ENCODE measurements at regions not wholly inside any gene's neighbourhood (a gene's known extent, or its start where the extent isn't known, plus 50 kb on each side); places are given as distances from the start of the nearest gene placed in this dataset.
A peak's percentile ranks its signal among the peaks of the same experiment; 100 is the strongest.

GRCh38 chr4:17276776-17277175 lies 235.1 kb downstream of the QDPR start:
- H3K36me3 Mint-ChIP-seq, result no peaks in the 10 kb centered on the region
- no peak overlapping the region for H3K4me3 Mint-ChIP-seq
- H3K36me3 ChIP-seq, result no peaks in the 10 kb centered on the region
- no peaks in the 10 kb centered on the region for H3K9me3 Mint-ChIP-seq
- no peak overlapping the region for H3K27ac Mint-ChIP-seq
- no peak overlapping the region for H3K9ac ChIP-seq
- H3K4me1 Mint-ChIP-seq, result no peaks in the 10 kb centered on the region
- no peaks in the 10 kb centered on the region for H3K79me2 ChIP-seq (ENCODE audit: low read depth)
- H3K4me2 ChIP-seq, result no peak overlapping the region
- H2AFZ ChIP-seq (replicated peaks), result peak overlapping the region; percentile 22
- H3K27ac ChIP-seq, result no peak overlapping the region
- DNase-seq (ENCODE audit: low spot score), result no peak
- H3K27me3 Mint-ChIP-seq (ENCODE audit: insufficient read depth, low read depth), result no peaks in the 10 kb centered on the region
- no peaks in the 10 kb centered on the region for H3K27me3 ChIP-seq
- H3K9me3 ChIP-seq (ENCODE audit: low read depth), result no peaks in the 10 kb centered on the region
- H3F3A ChIP-seq (ENCODE audit: low read depth), result no peaks in the 10 kb centered on the region
- H3K4me1 ChIP-seq, result no peaks in the 10 kb centered on the region
- TF ChIP-seq EZH2phosphoT487 (IDR thresholded peaks at IDR 0.05) (no peak), CTCF (IDR thresholded peaks at IDR 0.05) (no peak), EZH2 (IDR thresholded peaks at IDR 0.05) (no peak)
- H3K4me3 ChIP-seq, result no peak overlapping the region
- no peaks in the 10 kb centered on the region for H4K20me1 ChIP-seq (ENCODE audit: low read depth)

GRCh38 chr4:17275836-17276235 lies 236.1 kb downstream of the QDPR start:
- H3K36me3 Mint-ChIP-seq, result no peaks in the 10 kb centered on the region
- TF ChIP-seq EZH2 (IDR thresholded peaks at IDR 0.05) (no peak), EZH2phosphoT487 (IDR thresholded peaks at IDR 0.05) (no peak), CTCF (IDR thresholded peaks at IDR 0.05) (no peak)
- Histone ChIP-seq H3K4me1 (no peaks in the 10 kb centered on the region), H3K79me2 (ENCODE audit: low read depth) (no peaks in the 10 kb centered on the region), H3K27ac (no peak overlapping the region), H3K9ac (no peak overlapping the region), H3K27me3 (no peaks in the 10 kb centered on the region), H3K4me3 (no peak overlapping the region), H3K4me2 (no peak overlapping the region), H2AFZ (replicated peaks) (no peak overlapping the region), H4K20me1 (ENCODE audit: low read depth) (no peaks in the 10 kb centered on the region), H3K9me3 (ENCODE audit: low read depth) (no peaks in the 10 kb centered on the region), H3K36me3 (no peaks in the 10 kb centered on the region), H3F3A (ENCODE audit: low read depth) (no peaks in the 10 kb centered on the region)
- H3K27ac Mint-ChIP-seq, result peak overlapping the region; percentile 7
- H3K4me3 Mint-ChIP-seq, result no peak overlapping the region
- no peaks in the 10 kb centered on the region for H3K9me3 Mint-ChIP-seq
- no peaks in the 10 kb centered on the region for H3K27me3 Mint-ChIP-seq (ENCODE audit: insufficient read depth, low read depth)
- no peaks in the 10 kb centered on the region for H3K4me1 Mint-ChIP-seq
- no peak for DNase-seq (ENCODE audit: low spot score)

- Histone ChIP-seq H2AFZ (replicated peaks) (no peak overlapping the region), H3K4me2 (no peak overlapping the region), H3F3A (ENCODE audit: low read depth) (no peaks in the 10 kb centered on the region), H3K27me3 (no peaks in the 10 kb centered on the region), H3K36me3 (no peaks in the 10 kb centered on the region), H3K9me3 (ENCODE audit: low read depth) (no peaks in the 10 kb centered on the region), H4K20me1 (ENCODE audit: low read depth) (no peaks in the 10 kb centered on the region), H3K9ac (no peak overlapping the region), H3K4me1 (no peaks in the 10 kb centered on the region), H3K27ac (no peak overlapping the region), H3K4me3 (no peak overlapping the region), H3K79me2 (ENCODE audit: low read depth) (no peaks in the 10 kb centered on the region)
- Mint-ChIP-seq H3K9me3 (no peaks in the 10 kb centered on the region), H3K4me1 (no peaks in the 10 kb centered on the region), H3K4me3 (no peak overlapping the region), H3K27me3 (ENCODE audit: insufficient read depth, low read depth) (peaks cover 3% of the 10 kb centered on the region), H3K27ac (no peak overlapping the region), H3K36me3 (no peaks in the 10 kb centered on the region)
- no peak for DNase-seq (ENCODE audit: low spot score)
- TF ChIP-seq EZH2phosphoT487 (IDR thresholded peaks at IDR 0.05) (no peak), CTCF (IDR thresholded peaks at IDR 0.05) (no peak), EZH2 (IDR thresholded peaks at IDR 0.05) (no peak)
Measured at GRCh38 chr4:17273047-17273446, 238.8 kb downstream of the QDPR start.

GRCh38 chr4:17272154-17272553 lies 239.7 kb downstream of the QDPR start:
- Histone ChIP-seq H3K4me1 (no peaks in the 10 kb centered on the region), H3K4me3 (no peak overlapping the region), H3K9ac (no peak overlapping the region), H3K27me3 (no peaks in the 10 kb centered on the region), H3K9me3 (ENCODE audit: low read depth) (no peaks in the 10 kb centered on the region), H3K27ac (no peak overlapping the region), H3K79me2 (ENCODE audit: low read depth) (no peaks in the 10 kb centered on the region), H3K4me2 (no peak overlapping the region), H4K20me1 (ENCODE audit: low read depth) (no peaks in the 10 kb centered on the region), H3K36me3 (no peaks in the 10 kb centered on the region), H2AFZ (replicated peaks) (no peak overlapping the region), H3F3A (ENCODE audit: low read depth) (no peaks in the 10 kb centered on the region)
- Mint-ChIP-seq H3K9me3 (no peaks in the 10 kb centered on the region), H3K27me3 (ENCODE audit: insufficient read depth, low read depth) (peaks cover 3% of the 10 kb centered on the region), H3K4me3 (no peak overlapping the region), H3K36me3 (no peaks in the 10 kb centered on the region), H3K4me1 (no peaks in the 10 kb centered on the region), H3K27ac (no peak overlapping the region)
- no peak for DNase-seq (ENCODE audit: low spot score)
- TF ChIP-seq CTCF (IDR thresholded peaks at IDR 0.05) (no peak), EZH2phosphoT487 (IDR thresholded peaks at IDR 0.05) (no peak), EZH2 (IDR thresholded peaks at IDR 0.05) (no peak)

Data from neural progenitor cell (in vitro differentiated cells).